Islet of Langerhans (tissue), 1 donor: ENCODE measurements at regions not wholly inside any gene's neighbourhood (a gene's known extent, or its start where the extent isn't known, plus 50 kb on each side); places are given as distances from the start of the nearest gene placed in this dataset.

Experiments used
- FAIRE-seq: peaks from one replicate; lab custom pipeline; 2011; peaks lifted over from hg19 to GRCh38; lab: Jason Lieb, UNC

GRCh38 chr5:126065061-126065460 lies 358.1 kb upstream of the GRAMD2B start:
- no peak for FAIRE-seq

GRCh38 chr5:126066836-126067235 lies 356.4 kb upstream of the GRAMD2B start:
- no peak for FAIRE-seq

- no peak for FAIRE-seq
Measured at GRCh38 chr5:126067404-126067803, 355.8 kb upstream of the GRAMD2B start.

- FAIRE-seq: no peak
Measured at GRCh38 chr5:126069329-126069728, 353.9 kb upstream of the GRAMD2B start.

GRCh38 chr5:126070481-126070880 lies 352.7 kb upstream of the GRAMD2B start:
- no peak for FAIRE-seq

GRCh38 chr5:126074538-126074937 lies 348.7 kb upstream of the GRAMD2B start:
- no peak for FAIRE-seq

GRCh38 chr5:126079266-126079665 lies 343.9 kb upstream of the GRAMD2B start:
- FAIRE-seq: no peak

GRCh38 chr5:126081209-126081608 lies 342.0 kb upstream of the GRAMD2B start:
- FAIRE-seq: no peak

GRCh38 chr5:126093041-126093440 lies 330.2 kb upstream of the GRAMD2B start:
- FAIRE-seq: no peak

- no peak for FAIRE-seq
Measured at GRCh38 chr5:126093718-126094117, 329.5 kb upstream of the GRAMD2B start.

GRCh38 chr5:126094991-126095390 lies 328.2 kb upstream of the GRAMD2B start:
- FAIRE-seq: no peak

GRCh38 chr5:126096442-126097006 lies 326.7 kb upstream of the GRAMD2B start:
- FAIRE-seq: no peak

GRCh38 chr5:126097876-126098275 lies 325.3 kb upstream of the GRAMD2B start:
- FAIRE-seq: no peak

GRCh38 chr5:126098330-126099017 lies 324.7 kb upstream of the GRAMD2B start:
- FAIRE-seq: no peak

- no peak for FAIRE-seq
Measured at GRCh38 chr5:126099077-126099476, 324.1 kb upstream of the GRAMD2B start.

GRCh38 chr5:126100767-126101166 lies 322.4 kb upstream of the GRAMD2B start:
- FAIRE-seq: no peak

GRCh38 chr5:126101901-126102300 lies 321.3 kb upstream of the GRAMD2B start:
- no peak for FAIRE-seq

- FAIRE-seq: no peak
Measured at GRCh38 chr5:126103050-126103449, 320.2 kb upstream of the GRAMD2B start.

GRCh38 chr5:126103868-126104267 lies 319.3 kb upstream of the GRAMD2B start:
- FAIRE-seq: no peak

- FAIRE-seq: no peak
Measured at GRCh38 chr5:126104341-126104740, 318.9 kb upstream of the GRAMD2B start.

- no peak for FAIRE-seq
Measured at GRCh38 chr5:126104951-126105350, 318.3 kb upstream of the GRAMD2B start.

- no peak for FAIRE-seq
Measured at GRCh38 chr5:126106029-126106428, 317.2 kb upstream of the GRAMD2B start.

GRCh38 chr5:126107381-126107780 lies 315.8 kb upstream of the GRAMD2B start:
- FAIRE-seq: no peak

GRCh38 chr5:126108470-126108869 lies 314.7 kb upstream of the GRAMD2B start:
- FAIRE-seq: no peak
